Peyer's patch (tissue), 4 donors: ENCODE measurements at regions not wholly inside any gene's neighbourhood (a gene's known extent, or its start where the extent isn't known, plus 50 kb on each side); places are given as distances from the start of the nearest gene placed in this dataset.

Experiments
- DNase-seq, 3 donors: peaks; one replicate each; pipeline ENCODE4 v3.0.0-alpha.2; 2017 to 2019
- H3K27ac ChIP-seq, 4 donors: fragments of 200-600 bp; sonication (generic); one replicate each; pipeline ENCODE4 v1.5.1; 2016 to 2019
- H3K27me3 ChIP-seq, 2 donors: fragments of 200-600 bp; sonication (generic); one replicate each; pipeline ENCODE4 v1.5.1; 2019
- H3K36me3 ChIP-seq, 3 donors: fragments of 200-600 bp; sonication (generic); one replicate each; pipeline ENCODE4 v1.5.1; 2016 to 2019
- H3K4me1 ChIP-seq, 4 donors: fragments of 200-600 bp; sonication (generic); one replicate each; pipeline ENCODE4 v1.5.1; 2016 to 2019
- H3K4me3 ChIP-seq, 4 donors: fragments of 200-600 bp; sonication (generic); 1 replicate in 3 of 4; 2 replicates in 1 of 4; pipeline ENCODE4 v1.5.1; 2016 to 2019; ENCODE audit warnings: mild to moderate bottlenecking in 1 of 4
- H3K9me3 ChIP-seq, 4 donors: fragments of 200-600 bp; sonication (generic); one replicate each; pipeline ENCODE4 v1.5.1; 2016 to 2019; ENCODE audit warnings: mild to moderate bottlenecking in 1 of 4
- CTCF ChIP-seq, 6 experiments: fragments of 450-650 bp in 4 of 6; fragments of 200-600 bp in 2 of 6; sonication (generic) in 1 of 6; IDR thresholded peaks; one replicate each; pipeline ENCODE4 v1.5.1; 2017 to 2019; ENCODE audit warnings: antibody characterized with exemption in 6 of 6, mild to moderate bottlenecking in 3 of 6, moderate library complexity in 1 of 6
- POLR2A ChIP-seq, 2 donors: fragments of 450-650 bp; IDR thresholded peaks; one replicate each; pipeline ENCODE4 v1.5.1; 2017; ENCODE audit warnings: antibody characterized with exemption in 2 of 2, mild to moderate bottlenecking in 2 of 2, moderate library complexity in 2 of 2

GRCh38 chr7:45407730-45408408 is 166.3 kb upstream of the ADCY1 start:
- Histone ChIP-seq H3K27me3 (no peaks in the 10 kb centered on the region), H3K36me3 (no peaks in the 10 kb centered on the region)
- TF ChIP-seq CTCF (IDR thresholded peaks at IDR 0.05) (no peak), POLR2A (IDR thresholded peaks at IDR 0.05) (no peak)

DNA sequence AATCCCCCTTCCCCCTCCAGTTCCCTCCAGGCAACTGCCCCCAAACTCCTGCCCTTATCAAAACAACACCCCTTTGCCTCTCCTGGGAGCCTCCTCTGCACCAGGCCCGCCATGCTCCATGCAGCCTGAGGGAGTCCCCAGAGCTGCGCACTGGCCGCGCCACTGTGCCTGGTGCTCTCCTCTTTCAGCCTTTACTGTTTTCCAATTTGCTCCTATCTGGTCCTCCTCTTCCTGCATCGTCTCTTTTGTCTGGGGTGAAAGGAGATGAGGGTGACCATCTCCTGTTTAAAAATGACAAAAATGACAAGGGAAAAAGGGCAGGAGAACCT is 165.8 kb upstream of the ADCY1 start:
- TF ChIP-seq POLR2A (IDR thresholded peaks at IDR 0.05): no peak
- TF ChIP-seq CTCF (IDR thresholded peaks at IDR 0.05): no peak
- Histone ChIP-seq H3K36me3 (no peaks in the 10 kb centered on the region), H3K27ac (no peak overlapping the region), H3K27me3 (no peaks in the 10 kb centered on the region), H3K4me1 (no peaks in the 10 kb centered on the region), H3K9me3 (peaks cover 0 to 7% (median 2%) of the 10 kb centered on the region in 4 donors), H3K4me3 (no peak overlapping the region)
- DNase-seq: no peak

More at GRCh38 chr7:45407730-45408408, 166.3 kb upstream of the ADCY1 start:
- Histone ChIP-seq H3K9me3 (peaks cover 0 to 7% (median 2%) of the 10 kb centered on the region in 4 donors), H3K27ac (no peak overlapping the region), H3K4me3 (no peak overlapping the region), H3K4me1 (no peaks in the 10 kb centered on the region)
- no peak for DNase-seq

DNA sequence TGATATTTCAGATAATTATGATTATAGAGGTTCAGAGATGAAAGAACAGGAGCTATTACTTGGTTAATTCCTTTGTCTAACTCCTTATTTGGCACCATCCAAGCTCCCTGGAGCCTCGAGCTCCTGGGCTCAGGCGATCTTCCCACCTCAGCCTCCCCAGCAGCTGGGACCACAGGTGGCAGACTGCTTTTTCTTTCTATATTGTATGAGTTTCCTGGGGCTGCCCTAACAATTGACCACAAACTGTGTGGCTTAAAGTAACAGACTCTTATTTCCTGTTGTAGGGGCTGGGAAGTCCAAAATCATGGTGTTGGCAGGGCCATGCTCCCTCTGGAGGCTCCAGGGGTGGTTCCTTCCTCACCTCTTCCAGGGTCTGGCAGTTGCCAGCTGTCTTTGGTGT is 163.3 kb upstream of the ADCY1 start:
- Histone ChIP-seq H3K9me3 (peaks cover 0 to 7% (median 2%) of the 10 kb centered on the region in 4 donors), H3K4me3 (no peak overlapping the region), H3K27me3 (no peaks in the 10 kb centered on the region), H3K36me3 (no peaks in the 10 kb centered on the region), H3K27ac (no peak overlapping the region), H3K4me1 (no peaks in the 10 kb centered on the region)
- TF ChIP-seq CTCF (IDR thresholded peaks at IDR 0.05) (no peak), POLR2A (IDR thresholded peaks at IDR 0.05) (no peak)
- no peak for DNase-seq

- H3K27ac ChIP-seq: no peak overlapping the region
- no peak for TF ChIP-seq POLR2A (IDR thresholded peaks at IDR 0.05)
- TF ChIP-seq CTCF (IDR thresholded peaks at IDR 0.05): no peak
These were observed 160.7 kb upstream of the ADCY1 start for GRCh38 chr7:45413419-45413818.

GRCh38 chr7:45414226-45414625 is 159.9 kb upstream of the ADCY1 start:
- Histone ChIP-seq H3K27ac (no peak overlapping the region), H3K9me3 (peaks cover 0 to 7% (median 2%) of the 10 kb centered on the region in 4 donors), H3K4me3 (no peak overlapping the region), H3K36me3 (no peaks in the 10 kb centered on the region), H3K27me3 (no peaks in the 10 kb centered on the region), H3K4me1 (no peaks in the 10 kb centered on the region)
- TF ChIP-seq CTCF (IDR thresholded peaks at IDR 0.05): no peak
- no peak for TF ChIP-seq POLR2A (IDR thresholded peaks at IDR 0.05)
- DNase-seq: no peak

More at GRCh38 chr7:45413419-45413818, 160.7 kb upstream of the ADCY1 start:
- no peaks in the 10 kb centered on the region for H3K36me3 ChIP-seq
- no peak overlapping the region for H3K4me3 ChIP-seq
- DNase-seq: no peak
- H3K4me1 ChIP-seq: no peaks in the 10 kb centered on the region
- peaks cover 0 to 7% (median 2%) of the 10 kb centered on the region in 4 donors for H3K9me3 ChIP-seq
- H3K27me3 ChIP-seq: no peaks in the 10 kb centered on the region
